WTC11 (cell line): ENCODE measurements at regions not wholly inside any gene's neighbourhood (a gene's known extent, or its start where the extent isn't known, plus 50 kb on each side); places are given as distances from the start of the nearest gene placed in this dataset.
A peak's percentile ranks its signal among the peaks of the same experiment; 100 is the strongest.

Experiments used
- ARID4B ChIP-seq: sonication (generic); formaldehyde crosslinking; IDR thresholded peaks from 2 replicates; pipeline ENCODE4 v1.8.0; 2023; ENCODE audit warnings: missing genetic modification reagents, mild to moderate bottlenecking, borderline replicate concordance
- ATF3 ChIP-seq: sonication (generic); formaldehyde crosslinking; conservative IDR thresholded peaks from 2 replicates; pipeline ENCODE4 v1.8.1; 2022; ENCODE audit warnings: mild to moderate bottlenecking, missing genetic modification reagents
- EMX1 ChIP-seq: fragments of 250-450 bp; sonication (Bioruptor Pico); IDR thresholded peaks from 2 replicates; pipeline ENCODE4 v1.8.0; 2021; ENCODE audit warnings: mild to moderate bottlenecking
- ETV6 ChIP-seq: sonication (generic); formaldehyde crosslinking; IDR thresholded peaks from 2 replicates; pipeline ENCODE4 v1.8.1; 2022; ENCODE audit warnings: mild to moderate bottlenecking, missing genetic modification reagents
- FOXJ3 ChIP-seq: sonication (generic); formaldehyde crosslinking; IDR thresholded peaks from 2 replicates; pipeline ENCODE4 v1.9.0; 2021; ENCODE audit warnings: missing genetic modification reagents, mild to moderate bottlenecking, borderline replicate concordance
- FOXK1 ChIP-seq: sonication (generic); formaldehyde crosslinking; IDR thresholded peaks from 2 replicates; pipeline ENCODE4 v1.8.0; 2022; ENCODE audit warnings: mild to moderate bottlenecking, moderate library complexity, missing genetic modification reagents
- FOXP1 ChIP-seq: sonication (generic); formaldehyde crosslinking; IDR thresholded peaks from 2 replicates; pipeline ENCODE4 v1.8.0; 2022; ENCODE audit warnings: missing genetic modification reagents, mild to moderate bottlenecking, moderate library complexity, borderline replicate concordance
- GABPB1 ChIP-seq: sonication (generic); formaldehyde crosslinking; IDR thresholded peaks from 2 replicates; pipeline ENCODE4 v1.8.1; 2023; ENCODE audit warnings: mild to moderate bottlenecking, missing genetic modification reagents
- GTF2I ChIP-seq: fragments of 250-450 bp; sonication (Bioruptor Pico); conservative IDR thresholded peaks from 2 replicates; pipeline ENCODE4 v1.4.0; 2021; ENCODE audit warnings: mild to moderate bottlenecking
- NR1H2 ChIP-seq: sonication (generic); formaldehyde crosslinking; IDR thresholded peaks from 2 replicates; pipeline ENCODE4 v1.9.0; 2021; ENCODE audit warnings: mild to moderate bottlenecking, moderate library complexity, missing genetic modification reagents
- RORB ChIP-seq: fragments of 250-450 bp; sonication (Bioruptor Pico); IDR thresholded peaks from 2 replicates; pipeline ENCODE4 v1.9.0; 2021; ENCODE audit warnings: mild to moderate bottlenecking
- SMAD3 ChIP-seq: sonication (generic); formaldehyde crosslinking; IDR thresholded peaks from 2 replicates; pipeline ENCODE4 v1.8.0; 2022; ENCODE audit warnings: missing genetic modification reagents, mild to moderate bottlenecking, borderline replicate concordance
- SP1 ChIP-seq: sonication (generic); formaldehyde crosslinking; conservative IDR thresholded peaks from 2 replicates; pipeline ENCODE4 v1.8.1; 2022; ENCODE audit warnings: missing genetic modification reagents
- STAT6 ChIP-seq: sonication (generic); formaldehyde crosslinking; conservative IDR thresholded peaks from 2 replicates; pipeline ENCODE4 v1.8.1; 2023; ENCODE audit warnings: mild to moderate bottlenecking, low read depth, missing genetic modification reagents, moderate library complexity
- ZNF232 ChIP-seq: sonication (generic); formaldehyde crosslinking; IDR thresholded peaks from 2 replicates; pipeline ENCODE4 v1.8.0; 2022; ENCODE audit warnings: mild to moderate bottlenecking, missing genetic modification reagents
- ZNF263 ChIP-seq: sonication (generic); formaldehyde crosslinking; IDR thresholded peaks from 2 replicates; pipeline ENCODE4 v1.8.1; 2022; ENCODE audit warnings: low read depth, mild to moderate bottlenecking, moderate library complexity, missing genetic modification reagents
- ZNF396 ChIP-seq: fragments of 250-450 bp; sonication (Bioruptor Pico); IDR thresholded peaks from 2 replicates; pipeline ENCODE4 v1.8.0; 2021; ENCODE audit warnings: mild to moderate bottlenecking, moderate library complexity, borderline replicate concordance
- ZNF425 ChIP-seq: fragments of 250-450 bp; sonication (Bioruptor Pico); conservative IDR thresholded peaks from 2 replicates; pipeline ENCODE4 v1.9.0; 2021; ENCODE audit warnings: mild to moderate bottlenecking
- TF ChIP-seq, protein P1 (sequence below): sonication (generic); formaldehyde crosslinking; IDR thresholded peaks from 2 replicates; pipeline ENCODE4 v1.8.1; 2023; ENCODE audit warnings: mild to moderate bottlenecking, moderate library complexity, missing genetic modification reagents
- TF ChIP-seq, protein P2 (sequence below): fragments of 200-600 bp; IDR thresholded peaks from 2 replicates; pipeline ENCODE4 v1.8.0; 2022; ENCODE audit warnings: antibody characterized with exemption
- TF ChIP-seq, protein P3 (sequence below): sonication (generic); formaldehyde crosslinking; IDR thresholded peaks from 2 replicates; pipeline ENCODE4 v1.8.0; 2023; ENCODE audit warnings: mild to moderate bottlenecking, missing genetic modification reagents

- TF ChIP-seq ARID4B (CRISPR knock-in tag) (0 out of 2 replicates have a peak, but pooled peaks have one; percentile 67), ZNF263 (CRISPR knock-in tag) (peak; percentile 53; the same call in 1 of the 2 replicates), GTF2I (CRISPR knock-in tag) (no peak), SMAD3 (CRISPR knock-in tag) (no peak), SP1 (CRISPR knock-in tag) (peak; percentile 42), FOXJ3 (CRISPR knock-in tag) (no peak), RORB (CRISPR knock-in tag) (no peak), GABPB1 (CRISPR knock-in tag) (peak; percentile 58; the same call in 1 of the 2 replicates), FOXP1 (peak; percentile 62), ZNF425 (CRISPR knock-in tag) (no peak), ZNF232 (CRISPR knock-in tag) (no peak), NR1H2 (no peak), FOXK1 (CRISPR knock-in tag) (0 out of 2 replicates have a peak, but pooled peaks have one; percentile 31), ETV6 (CRISPR knock-in tag) (peak; percentile 29; the same call in 1 of the 2 replicates), EMX1 (CRISPR knock-in tag) (no peak), ZNF396 (CRISPR knock-in tag) (no peak), STAT6 (CRISPR knock-in tag) (no peak), ATF3 (CRISPR knock-in tag) (no peak)
- TF ChIP-seq, protein P1, sequence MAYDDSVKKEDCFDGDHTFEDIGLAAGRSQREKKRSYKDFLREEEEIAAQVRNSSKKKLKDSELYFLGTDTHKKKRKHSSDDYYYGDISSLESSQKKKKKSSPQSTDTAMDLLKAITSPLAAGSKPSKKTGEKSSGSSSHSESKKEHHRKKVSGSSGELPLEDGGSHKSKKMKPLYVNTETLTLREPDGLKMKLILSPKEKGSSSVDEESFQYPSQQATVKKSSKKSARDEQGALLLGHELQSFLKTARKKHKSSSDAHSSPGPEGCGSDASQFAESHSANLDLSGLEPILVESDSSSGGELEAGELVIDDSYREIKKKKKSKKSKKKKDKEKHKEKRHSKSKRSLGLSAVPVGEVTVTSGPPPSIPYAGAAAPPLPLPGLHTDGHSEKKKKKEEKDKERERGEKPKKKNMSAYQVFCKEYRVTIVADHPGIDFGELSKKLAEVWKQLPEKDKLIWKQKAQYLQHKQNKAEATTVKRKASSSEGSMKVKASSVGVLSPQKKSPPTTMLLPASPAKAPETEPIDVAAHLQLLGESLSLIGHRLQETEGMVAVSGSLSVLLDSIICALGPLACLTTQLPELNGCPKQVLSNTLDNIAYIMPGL: peak; percentile 92
- TF ChIP-seq, protein P2, sequence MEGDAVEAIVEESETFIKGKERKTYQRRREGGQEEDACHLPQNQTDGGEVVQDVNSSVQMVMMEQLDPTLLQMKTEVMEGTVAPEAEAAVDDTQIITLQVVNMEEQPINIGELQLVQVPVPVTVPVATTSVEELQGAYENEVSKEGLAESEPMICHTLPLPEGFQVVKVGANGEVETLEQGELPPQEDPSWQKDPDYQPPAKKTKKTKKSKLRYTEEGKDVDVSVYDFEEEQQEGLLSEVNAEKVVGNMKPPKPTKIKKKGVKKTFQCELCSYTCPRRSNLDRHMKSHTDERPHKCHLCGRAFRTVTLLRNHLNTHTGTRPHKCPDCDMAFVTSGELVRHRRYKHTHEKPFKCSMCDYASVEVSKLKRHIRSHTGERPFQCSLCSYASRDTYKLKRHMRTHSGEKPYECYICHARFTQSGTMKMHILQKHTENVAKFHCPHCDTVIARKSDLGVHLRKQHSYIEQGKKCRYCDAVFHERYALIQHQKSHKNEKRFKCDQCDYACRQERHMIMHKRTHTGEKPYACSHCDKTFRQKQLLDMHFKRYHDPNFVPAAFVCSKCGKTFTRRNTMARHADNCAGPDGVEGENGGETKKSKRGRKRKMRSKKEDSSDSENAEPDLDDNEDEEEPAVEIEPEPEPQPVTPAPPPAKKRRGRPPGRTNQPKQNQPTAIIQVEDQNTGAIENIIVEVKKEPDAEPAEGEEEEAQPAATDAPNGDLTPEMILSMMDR: peak; percentile 75
- TF ChIP-seq, protein P3, sequence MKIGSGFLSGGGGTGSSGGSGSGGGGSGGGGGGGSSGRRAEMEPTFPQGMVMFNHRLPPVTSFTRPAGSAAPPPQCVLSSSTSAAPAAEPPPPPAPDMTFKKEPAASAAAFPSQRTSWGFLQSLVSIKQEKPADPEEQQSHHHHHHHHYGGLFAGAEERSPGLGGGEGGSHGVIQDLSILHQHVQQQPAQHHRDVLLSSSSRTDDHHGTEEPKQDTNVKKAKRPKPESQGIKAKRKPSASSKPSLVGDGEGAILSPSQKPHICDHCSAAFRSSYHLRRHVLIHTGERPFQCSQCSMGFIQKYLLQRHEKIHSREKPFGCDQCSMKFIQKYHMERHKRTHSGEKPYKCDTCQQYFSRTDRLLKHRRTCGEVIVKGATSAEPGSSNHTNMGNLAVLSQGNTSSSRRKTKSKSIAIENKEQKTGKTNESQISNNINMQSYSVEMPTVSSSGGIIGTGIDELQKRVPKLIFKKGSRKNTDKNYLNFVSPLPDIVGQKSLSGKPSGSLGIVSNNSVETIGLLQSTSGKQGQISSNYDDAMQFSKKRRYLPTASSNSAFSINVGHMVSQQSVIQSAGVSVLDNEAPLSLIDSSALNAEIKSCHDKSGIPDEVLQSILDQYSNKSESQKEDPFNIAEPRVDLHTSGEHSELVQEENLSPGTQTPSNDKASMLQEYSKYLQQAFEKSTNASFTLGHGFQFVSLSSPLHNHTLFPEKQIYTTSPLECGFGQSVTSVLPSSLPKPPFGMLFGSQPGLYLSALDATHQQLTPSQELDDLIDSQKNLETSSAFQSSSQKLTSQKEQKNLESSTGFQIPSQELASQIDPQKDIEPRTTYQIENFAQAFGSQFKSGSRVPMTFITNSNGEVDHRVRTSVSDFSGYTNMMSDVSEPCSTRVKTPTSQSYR (CRISPR knock-in tag): no peak
Observed at GRCh38 chr10:29735628-29736365, 101.0 kb upstream of the SVIL start (continued).
